ENCODE measurements at regions not wholly inside any gene's neighbourhood (a gene's known extent, or its start where the extent isn't known, plus 50 kb on each side); places are given as distances from the start of the nearest gene placed in this dataset.

GRCh38 chr6:40326714-40327421 lies 260.3 kb downstream of the LRFN2 start:
- intact Hi-C loops (cut with DNase I): no loop called here
- Histone ChIP-seq H3K36me3 (no peaks in the 10 kb centered on the region), H3K4me3 (no peak overlapping the region), H3K9me3 (no peaks in the 10 kb centered on the region), H3K27me3 (peaks cover 0 to 49% of the 10 kb centered on the region in 2 donors), H3K27ac (no peak overlapping the region), H3K4me1 (no peaks in the 10 kb centered on the region)
- TF ChIP-seq CTCF (IDR thresholded peaks at IDR 0.05): no peak
- ATAC-seq: no peak
- no peak for DNase-seq

- Histone ChIP-seq H3K9me3 (no peaks in the 10 kb centered on the region), H3K4me1 (no peaks in the 10 kb centered on the region), H3K27me3 (peaks cover 0 to 44% of the 10 kb centered on the region in 2 donors), H3K36me3 (no peaks in the 10 kb centered on the region), H3K4me3 (no peak overlapping the region), H3K27ac (no peak overlapping the region)
- TF ChIP-seq CTCF (IDR thresholded peaks at IDR 0.05): no peak
- DNase-seq: no peak
- intact Hi-C loops (cut with DNase I): no loop called here
- ATAC-seq: no peak
Measured at GRCh38 chr6:40325791-40326190, 261.4 kb downstream of the LRFN2 start.

GRCh38 chr6:40325041-40325440 lies 262.1 kb downstream of the LRFN2 start:
- intact Hi-C loops (cut with DNase I): no loop called here
- Histone ChIP-seq H3K27ac (no peak overlapping the region), H3K4me1 (no peaks in the 10 kb centered on the region), H3K4me3 (no peak overlapping the region), H3K36me3 (no peaks in the 10 kb centered on the region), H3K9me3 (no peaks in the 10 kb centered on the region), H3K27me3 (peaks cover 0 to 40% of the 10 kb centered on the region in 2 donors)
- no peak for ATAC-seq
- no peak for DNase-seq
- TF ChIP-seq CTCF (IDR thresholded peaks at IDR 0.05): no peak

DNA sequence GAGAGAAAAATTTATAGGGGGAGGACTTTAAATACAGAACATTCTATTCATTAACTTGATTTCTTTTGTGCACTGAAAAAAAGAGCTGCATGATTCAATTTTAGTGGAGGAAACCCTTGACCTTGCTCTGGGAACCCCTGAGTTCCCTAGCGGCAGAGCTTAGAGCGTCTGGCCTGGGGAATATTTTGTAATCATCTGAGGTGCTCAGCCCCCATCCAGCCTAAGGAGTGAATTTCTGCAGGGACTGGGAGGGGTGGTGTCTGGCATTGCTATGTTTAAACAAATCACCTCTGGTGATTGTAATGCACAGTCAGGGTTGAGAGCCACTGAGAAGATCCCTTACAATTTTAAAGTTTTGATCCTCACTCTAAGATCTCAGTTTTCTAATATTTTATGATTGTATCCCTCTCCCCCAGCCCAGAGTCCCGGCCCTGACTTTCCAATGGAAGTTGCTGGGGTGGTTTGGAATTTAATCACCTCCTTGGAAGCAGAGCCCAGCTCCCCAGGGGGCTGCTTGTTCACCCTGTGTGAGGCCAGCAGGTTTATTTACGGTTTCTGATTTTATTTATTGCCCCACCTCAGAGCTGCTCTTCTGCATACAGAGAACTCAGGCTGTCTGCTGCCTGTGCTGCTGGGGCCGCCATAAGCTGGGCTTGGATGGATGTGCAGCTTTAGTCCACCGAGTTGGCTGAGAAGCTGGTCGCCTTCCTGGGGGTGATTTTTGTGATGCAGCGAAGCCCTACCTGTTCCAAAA lies 263.1 kb downstream of the LRFN2 start:
- no peak for DNase-seq
- ATAC-seq: no peak
- no peaks in the 10 kb centered on the region for H3K36me3 ChIP-seq
- TF ChIP-seq CTCF (IDR thresholded peaks at IDR 0.05): no peak
- H3K4me3 ChIP-seq: no peak overlapping the region
- peaks cover 0 to 43% of the 10 kb centered on the region in 2 donors for H3K27me3 ChIP-seq
- H3K27ac ChIP-seq: no peak overlapping the region
- intact Hi-C loops (cut with DNase I): no loop called here
- peaks cover 0 to 4% of the 10 kb centered on the region in 2 donors for H3K9me3 ChIP-seq
- no peaks in the 10 kb centered on the region for H3K4me1 ChIP-seq

GRCh38 chr6:40322336-40322735 lies 264.8 kb downstream of the LRFN2 start:
- no peak overlapping the region for H3K27ac ChIP-seq
- DNase-seq (no peak), ATAC-seq (no peak)
- no peaks in the 10 kb centered on the region for H3K4me1 ChIP-seq
- H3K27me3 ChIP-seq: peaks cover 0 to 25% of the 10 kb centered on the region in 2 donors
- intact Hi-C loops (cut with DNase I): no loop called here
- no peak overlapping the region for H3K4me3 ChIP-seq
- no peaks in the 10 kb centered on the region for H3K36me3 ChIP-seq
- no peak for TF ChIP-seq CTCF (IDR thresholded peaks at IDR 0.05)
- H3K9me3 ChIP-seq: peaks cover 0 to 7% of the 10 kb centered on the region in 2 donors
